CD14-positive monocyte (primary cell): ENCODE measurements at regions not wholly inside any gene's neighbourhood (a gene's known extent, or its start where the extent isn't known, plus 50 kb on each side); places are given as distances from the start of the nearest gene placed in this dataset.
A peak's percentile ranks its signal among the peaks of the same experiment; 100 is the strongest.

Source experiments
- DNase-seq, 3 donors: peaks; one replicate each; pipeline ENCODE4 v3.0.0-alpha.2; 2011 to 2022
- H2AFZ ChIP-seq: 2 replicates; pipeline ENCODE4 v1.6.0; 2012; ENCODE audit warnings: mild to moderate bottlenecking, low read depth, low read length, inconsistent platforms; ENCODE audit not compliant: insufficient read depth, poor library complexity, severe bottlenecking
- H3K27ac ChIP-seq, 2 donors: 1 replicate in 1 of 2; 2 replicates in 1 of 2; pipeline ENCODE4 v1.5.1; 2012 to 2013; ENCODE audit warnings: low read length in 2 of 2, control low read depth in 1 of 2, inconsistent platforms in 1 of 2, low read depth in 1 of 2, mild to moderate bottlenecking in 1 of 2
- H3K27me3 ChIP-seq, 2 donors: one replicate each; pipeline versions ENCODE4 v1.6.0 to v1.6.1; 2011 to 2013; ENCODE audit warnings: low read length in 2 of 2; ENCODE audit not compliant: control insufficient read depth in 2 of 2, insufficient read depth in 2 of 2
- H3K36me3 ChIP-seq, 2 donors: replicated peaks in 1 of 2; 1 replicate in 1 of 2; 2 replicates in 1 of 2; pipeline versions ENCODE4 v1.5.1 to v1.6.1; 2012 to 2013; ENCODE audit warnings: low read length in 2 of 2, control low read depth in 1 of 2, inconsistent platforms in 1 of 2, mild to moderate bottlenecking in 1 of 2; ENCODE audit not compliant: insufficient read depth in 2 of 2, control insufficient read depth in 1 of 2
- H3K4me1 ChIP-seq, 2 donors: 1 replicate in 1 of 2; 2 replicates in 1 of 2; pipeline versions ENCODE4 v1.5.1 to v1.6.1; 2012 to 2013; ENCODE audit warnings: low read length in 2 of 2, control low read depth in 1 of 2, inconsistent platforms in 1 of 2, mild to moderate bottlenecking in 1 of 2, moderate library complexity in 1 of 2; ENCODE audit not compliant: insufficient read depth in 2 of 2, control insufficient read depth in 1 of 2
- H3K4me2 ChIP-seq: replicated peaks from 2 replicates; pipeline ENCODE3; 2012; ENCODE audit warnings: low read length, moderate library complexity, mild to moderate bottlenecking; ENCODE audit not compliant: poor library complexity, severe bottlenecking; ENCODE audit errors: extremely low read depth
- H3K4me3 ChIP-seq, 3 experiments: fragments of 200-600 bp in 1 of 3; sonication (generic) in 1 of 3; replicated peaks in 1 of 3; 1 replicate in 2 of 3; 2 replicates in 1 of 3; pipeline ENCODE4 v1.5.1; 2011 to 2013; ENCODE audit warnings: low read length in 3 of 3, mild to moderate bottlenecking in 3 of 3, control low read depth in 2 of 3, low read depth in 2 of 3, inconsistent platforms in 1 of 3, moderate library complexity in 1 of 3
- H3K79me2 ChIP-seq: 2 replicates; pipeline ENCODE4 v1.6.0; 2012; ENCODE audit warnings: mild to moderate bottlenecking, control low read depth, inconsistent platforms, low read length, moderate library complexity; ENCODE audit not compliant: insufficient read depth
- H3K9ac ChIP-seq: 2 replicates; pipeline ENCODE4 v1.6.0; 2017; ENCODE audit warnings: low read length, mild to moderate bottlenecking; ENCODE audit not compliant: insufficient read depth, poor library complexity, severe bottlenecking
- H3K9me3 ChIP-seq, 2 donors: replicated peaks in 1 of 2; 1 replicate in 1 of 2; 2 replicates in 1 of 2; pipeline versions ENCODE4 v1.5.1 to v1.6.1; 2012 to 2013; ENCODE audit warnings: low read length in 2 of 2, control low read depth in 1 of 2; ENCODE audit not compliant: control insufficient read depth in 1 of 2, insufficient read depth in 1 of 2
- H4K20me1 ChIP-seq: 2 replicates; pipeline ENCODE4 v1.6.0; 2012; ENCODE audit warnings: mild to moderate bottlenecking, low read length, control low read depth, moderate library complexity; ENCODE audit not compliant: insufficient read depth
- H3K27ac Mint-ChIP-seq, 7 donors: one replicate each; pipeline ENCODE4 v1.8.0; 2020; ENCODE audit warnings: mild to moderate bottlenecking in 7 of 7, mixed read lengths in 7 of 7, moderate library complexity in 6 of 7, inconsistent platforms in 2 of 7
- H3K27me3 Mint-ChIP-seq, 3 donors: one replicate each; pipeline ENCODE4 v1.8.0; 2021 to 2022; ENCODE audit warnings: low read depth in 3 of 3, mild to moderate bottlenecking in 3 of 3, mixed read lengths in 3 of 3, moderate library complexity in 3 of 3, inconsistent platforms in 1 of 3
- H3K36me3 Mint-ChIP-seq, 2 donors: one replicate each; pipeline ENCODE4 v1.8.0; 2020; ENCODE audit warnings: mixed read lengths in 2 of 2, inconsistent platforms in 1 of 2, mild to moderate bottlenecking in 1 of 2
- H3K4me1 Mint-ChIP-seq: one replicate; pipeline ENCODE4 v1.8.0; 2020; ENCODE audit warnings: mild to moderate bottlenecking, mixed read lengths
- H3K4me3 Mint-ChIP-seq, 2 donors: one replicate each; pipeline ENCODE4 v1.8.0; 2020; ENCODE audit warnings: mild to moderate bottlenecking in 2 of 2, mixed read lengths in 2 of 2, moderate library complexity in 1 of 2
- H3K9me3 Mint-ChIP-seq, 7 donors: one replicate each; pipeline ENCODE4 v1.8.0; 2020 to 2022; ENCODE audit warnings: mixed read lengths in 7 of 7, mild to moderate bottlenecking in 6 of 7, moderate library complexity in 6 of 7, inconsistent platforms in 2 of 7
- CTCF ChIP-seq: fragments of 200-600 bp; IDR thresholded peaks from one replicate; pipeline ENCODE4 v1.8.0; 2022; ENCODE audit warnings: antibody characterized with exemption, mild to moderate bottlenecking
- WGBS: methylation state at CpG from one replicate; pipeline ENCODE4 v1.1.5; 2013; ENCODE audit warnings: missing lambda C conversion rate; ENCODE audit not compliant: insufficient coverage; 5-methylcytosine and 5-hydroxymethylcytosine counted together
- intact Hi-C, 2 donors: fragments of 100-400 bp; cut with micrococcal nuclease; formaldehyde crosslinking; loops; one replicate each; pipeline versions ENCODE4 v1.15.0 to v1.15.1; 2023

DNA sequence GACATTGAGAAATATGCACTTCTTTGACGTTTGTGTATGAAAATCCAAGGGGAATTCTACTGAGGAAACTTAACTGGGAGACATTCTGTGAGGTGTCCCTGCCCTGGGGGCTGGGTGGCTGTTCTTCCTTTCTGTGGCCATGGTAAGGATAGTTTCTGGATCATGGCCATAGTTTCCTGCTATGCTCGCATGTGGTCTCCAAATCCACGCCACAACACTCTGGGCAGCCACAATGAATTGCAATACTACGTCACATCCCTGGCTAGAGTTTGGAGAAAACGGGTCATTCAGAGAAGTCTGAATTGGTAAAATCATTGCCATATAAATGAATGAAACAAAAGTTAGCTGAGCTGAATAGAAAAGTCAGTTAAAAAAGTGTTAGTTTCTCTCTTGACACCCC lies 230.6 kb downstream of the UTRN start:
- Mint-ChIP-seq H3K27me3 (no peaks in the 10 kb centered on the region), H3K4me1 (no peaks in the 10 kb centered on the region), H3K27ac (peak overlapping the region in 3 of 7 donors; percentile 19 to 50 (median 35)), H3K4me3 (no peak overlapping the region), H3K36me3 (peaks cover 63 to 82% of the 10 kb centered on the region in 2 donors), H3K9me3 (no peaks in the 10 kb centered on the region)
- H3K9ac ChIP-seq: no peak overlapping the region
- DNase-seq: no peak
- H4K20me1 ChIP-seq: no peaks in the 10 kb centered on the region
- H3K4me3 ChIP-seq: no peak overlapping the region
- no peak overlapping the region for H3K4me2 ChIP-seq
- H3K36me3 ChIP-seq: peaks cover 73 to 97% of the 10 kb centered on the region in 2 donors
- H2AFZ ChIP-seq: no peak overlapping the region
- intact Hi-C loops: no loop called here
- WGBS: 80% methylated on average over 2 of the region's 5 CpGs
- no peaks in the 10 kb centered on the region for H3K27me3 ChIP-seq
- H3K79me2 ChIP-seq: no peaks in the 10 kb centered on the region
- no peak for TF ChIP-seq CTCF
- H3K27ac ChIP-seq: no peak overlapping the region
- H3K4me1 ChIP-seq: no peaks in the 10 kb centered on the region
- no peaks in the 10 kb centered on the region for H3K9me3 ChIP-seq

DNA sequence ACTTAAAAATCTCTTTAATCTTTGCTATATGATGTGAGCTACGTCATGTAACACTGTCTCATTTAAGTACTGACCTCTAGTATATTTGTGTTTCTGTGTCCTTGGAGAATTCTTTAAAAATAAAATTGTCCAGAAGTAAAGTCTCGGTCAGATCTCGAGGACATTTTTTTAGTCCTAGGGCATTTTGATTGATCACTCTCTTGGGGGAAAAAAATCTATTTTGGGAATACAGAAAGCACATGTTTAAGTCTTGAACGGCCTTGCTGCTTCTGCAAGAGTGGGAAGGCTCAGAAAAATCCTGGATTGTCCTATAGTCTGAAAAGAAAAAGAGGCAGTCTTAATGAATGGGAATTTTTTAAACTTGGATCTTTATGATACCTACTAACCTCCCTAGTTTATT lies 234.3 kb downstream of the UTRN start:
- no peaks in the 10 kb centered on the region for H3K9me3 Mint-ChIP-seq
- H3K4me1 ChIP-seq: no peaks in the 10 kb centered on the region
- H3K27me3 Mint-ChIP-seq: no peaks in the 10 kb centered on the region
- no peak for TF ChIP-seq CTCF
- peaks cover 67 to 83% of the 10 kb centered on the region in 2 donors for H3K36me3 Mint-ChIP-seq
- H3K4me3 Mint-ChIP-seq: no peak overlapping the region
- H2AFZ ChIP-seq: no peak overlapping the region
- no peak overlapping the region for H3K4me2 ChIP-seq
- no peak overlapping the region for H3K27ac Mint-ChIP-seq
- WGBS: 100% methylated on average over 2 of the region's 4 CpGs
- no peak for DNase-seq
- H3K9ac ChIP-seq: no peak overlapping the region
- H3K4me3 ChIP-seq: no peak overlapping the region
- no peaks in the 10 kb centered on the region for H3K9me3 ChIP-seq
- no peaks in the 10 kb centered on the region for H3K79me2 ChIP-seq
- H3K27me3 ChIP-seq: no peaks in the 10 kb centered on the region
- intact Hi-C loops: no loop called here
- no peaks in the 10 kb centered on the region for H3K4me1 Mint-ChIP-seq
- H3K36me3 ChIP-seq: peaks cover 80 to 95% of the 10 kb centered on the region in 2 donors
- H4K20me1 ChIP-seq: no peaks in the 10 kb centered on the region
- no peak overlapping the region for H3K27ac ChIP-seq
